ENCODE measurements at regions not wholly inside any gene's neighbourhood (a gene's known extent, or its start where the extent isn't known, plus 50 kb on each side); places are given as distances from the start of the nearest gene placed in this dataset.

DNA sequence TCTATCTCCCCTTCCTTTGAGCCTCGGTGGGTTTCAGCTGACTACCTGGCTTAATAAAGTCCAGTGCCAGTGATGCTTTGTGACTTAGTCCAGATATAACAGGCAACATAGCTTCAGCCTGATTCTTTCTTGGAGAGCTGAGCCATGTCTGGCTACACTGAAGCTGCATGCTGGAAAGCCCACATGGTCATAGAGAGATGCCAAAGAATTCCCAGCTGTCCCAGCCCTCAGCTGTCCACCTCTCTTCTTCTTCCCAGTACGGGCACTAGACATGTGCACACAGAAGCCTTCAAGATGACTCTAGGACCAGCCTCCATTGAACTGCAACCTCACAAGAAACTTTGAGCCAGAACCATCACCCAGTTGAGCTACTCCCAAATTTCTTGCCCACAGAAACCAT lies 154.1 kb upstream of the MYLIP start:
- Histone ChIP-seq H3K27ac (ENCODE audit: low read depth, low read length) (no peak overlapping the region), H3K36me3 (ENCODE audit: control insufficient read depth, insufficient read depth, low read length) (no peaks in the 10 kb centered on the region), H3K9ac (ENCODE audit: low read length) (no peak overlapping the region), H3K4me1 (ENCODE audit: control insufficient read depth, insufficient read depth, low read length) (no peaks in the 10 kb centered on the region), H3K27me3 (ENCODE audit: control insufficient read depth, insufficient read depth, low read length) (no peaks in the 10 kb centered on the region), H3K4me3 (ENCODE audit: low read depth, low read length) (no peak overlapping the region), H3K9me3 (ENCODE audit: control insufficient read depth, insufficient read depth, low read depth, low read length) (peaks cover 12% of the 10 kb centered on the region)

DNA sequence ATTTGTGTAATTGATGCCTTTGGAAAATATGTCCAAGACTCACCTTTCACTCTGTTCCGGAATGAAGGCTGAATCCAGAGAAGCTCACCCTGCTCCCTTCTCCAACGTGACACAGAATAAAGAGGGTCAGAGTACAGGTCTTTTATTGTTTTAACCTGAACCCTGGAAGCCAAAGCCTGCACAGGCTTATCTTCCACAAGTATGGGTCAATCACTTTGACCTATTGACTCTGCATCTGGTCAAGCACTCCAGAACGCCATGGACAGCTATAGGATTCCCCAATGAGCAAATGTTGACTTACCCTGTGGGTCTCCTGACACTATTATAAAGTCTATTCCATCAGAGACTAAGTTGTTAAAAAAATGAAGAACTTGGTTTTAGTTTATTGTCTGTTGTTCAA lies 158.4 kb upstream of the MYLIP start:
- no peaks in the 10 kb centered on the region for H3K27me3 ChIP-seq (ENCODE audit: control insufficient read depth, insufficient read depth, low read length)
- peaks cover 12% of the 10 kb centered on the region for H3K9me3 ChIP-seq (ENCODE audit: control insufficient read depth, insufficient read depth, low read depth, low read length)
- H3K9ac ChIP-seq (ENCODE audit: low read length): no peak overlapping the region
- H3K4me1 ChIP-seq (ENCODE audit: control insufficient read depth, insufficient read depth, low read length): no peaks in the 10 kb centered on the region
- H3K36me3 ChIP-seq (ENCODE audit: control insufficient read depth, insufficient read depth, low read length): no peaks in the 10 kb centered on the region
- H3K27ac ChIP-seq (ENCODE audit: low read depth, low read length): no peak overlapping the region
- no peak overlapping the region for H3K4me3 ChIP-seq (ENCODE audit: low read depth, low read length)

DNA sequence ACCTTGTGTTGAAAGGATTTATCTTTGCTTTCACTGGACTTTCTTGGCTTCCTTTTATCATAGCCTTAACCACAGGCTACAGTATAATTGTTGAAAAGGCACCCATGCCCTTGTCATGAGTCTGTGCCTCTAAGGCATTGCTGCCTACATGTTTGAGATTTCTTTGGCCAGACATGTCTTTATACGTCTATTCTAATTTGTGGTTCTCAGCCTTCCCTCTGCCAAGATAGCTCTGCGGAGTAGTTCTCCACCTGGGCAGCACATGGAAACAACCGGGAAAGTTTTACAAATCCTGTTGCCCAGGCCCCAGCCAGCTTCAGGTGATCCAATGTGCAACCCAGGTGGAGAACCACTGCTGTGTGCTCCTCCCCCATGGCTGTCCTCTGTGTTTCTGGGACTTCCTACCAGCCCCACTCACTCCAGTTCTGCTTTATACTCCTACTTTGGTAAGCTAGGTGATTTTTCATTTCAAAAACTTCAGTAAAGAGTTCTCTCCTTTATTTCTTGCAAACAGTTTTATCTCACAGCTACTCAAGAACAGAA lies 159.6 kb upstream of the MYLIP start:
- Histone ChIP-seq H3K36me3 (ENCODE audit: control insufficient read depth, insufficient read depth, low read length) (no peaks in the 10 kb centered on the region), H3K4me1 (ENCODE audit: control insufficient read depth, insufficient read depth, low read length) (no peaks in the 10 kb centered on the region), H3K9ac (ENCODE audit: low read length) (no peak overlapping the region), H3K27me3 (ENCODE audit: control insufficient read depth, insufficient read depth, low read length) (no peaks in the 10 kb centered on the region), H3K4me3 (ENCODE audit: low read depth, low read length) (no peak overlapping the region), H3K27ac (ENCODE audit: low read depth, low read length) (no peak overlapping the region), H3K9me3 (ENCODE audit: control insufficient read depth, insufficient read depth, low read depth, low read length) (peaks cover 12% of the 10 kb centered on the region)

DNA sequence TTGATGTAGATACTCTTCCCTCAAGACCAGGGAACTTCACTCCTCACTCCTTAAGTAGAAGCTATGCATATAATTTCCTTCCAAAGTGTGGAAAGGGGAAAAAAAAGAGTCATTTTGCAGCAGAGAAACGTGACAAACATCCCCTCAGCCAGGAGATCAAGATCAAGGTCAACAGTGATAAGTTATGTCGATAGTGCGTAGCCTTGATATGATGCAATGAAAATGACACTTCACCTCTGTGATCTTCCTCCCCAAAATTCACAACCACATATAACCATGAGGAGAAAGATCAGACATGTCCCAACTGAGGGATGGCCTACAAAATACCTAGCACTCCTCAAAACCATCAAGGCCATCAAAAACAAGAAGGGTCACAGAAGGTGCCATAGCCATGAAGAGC lies 160.4 kb upstream of the MYLIP start:
- Histone ChIP-seq H3K9ac (ENCODE audit: low read length) (no peak overlapping the region), H3K9me3 (ENCODE audit: control insufficient read depth, insufficient read depth, low read depth, low read length) (peaks cover 8% of the 10 kb centered on the region), H3K27me3 (ENCODE audit: control insufficient read depth, insufficient read depth, low read length) (no peaks in the 10 kb centered on the region), H3K27ac (ENCODE audit: low read depth, low read length) (no peak overlapping the region), H3K36me3 (ENCODE audit: control insufficient read depth, insufficient read depth, low read length) (no peaks in the 10 kb centered on the region), H3K4me3 (ENCODE audit: low read depth, low read length) (no peak overlapping the region), H3K4me1 (ENCODE audit: control insufficient read depth, insufficient read depth, low read length) (no peaks in the 10 kb centered on the region)

DNA sequence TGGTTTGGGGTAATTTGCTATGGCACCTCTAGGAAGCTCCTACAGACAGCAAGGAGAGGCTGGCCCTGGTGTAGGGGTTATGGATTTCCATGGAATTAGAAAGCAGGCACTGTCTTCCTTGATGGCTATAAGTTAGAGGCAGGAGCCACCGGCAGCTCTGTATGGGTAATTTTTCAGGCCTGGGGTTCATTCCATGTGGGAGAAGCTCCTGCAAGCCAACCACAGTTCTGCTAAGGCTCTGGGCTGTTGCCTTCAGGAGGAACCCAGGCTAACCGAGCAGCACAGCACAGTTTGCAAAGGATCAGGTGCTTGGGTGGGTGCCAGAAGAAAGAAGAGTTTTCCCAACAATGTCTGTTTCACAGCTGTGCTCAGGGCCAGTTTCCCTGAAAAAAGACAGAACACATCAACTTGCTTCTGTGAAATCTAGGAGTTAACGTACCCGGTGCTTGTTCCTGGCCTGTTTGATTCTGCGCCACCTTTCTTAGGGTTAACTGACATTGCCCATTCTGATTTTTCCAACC lies 162.8 kb upstream of the MYLIP start:
- Histone ChIP-seq H3K4me3 (ENCODE audit: low read depth, low read length) (no peak overlapping the region), H3K9me3 (ENCODE audit: control insufficient read depth, insufficient read depth, low read depth, low read length) (peaks cover 3% of the 10 kb centered on the region), H3K36me3 (ENCODE audit: control insufficient read depth, insufficient read depth, low read length) (no peaks in the 10 kb centered on the region), H3K4me1 (ENCODE audit: control insufficient read depth, insufficient read depth, low read length) (peaks cover 14% of the 10 kb centered on the region; the same call in 1 of the 2 replicates), H3K27ac (ENCODE audit: low read depth, low read length) (no peak overlapping the region), H3K27me3 (ENCODE audit: control insufficient read depth, insufficient read depth, low read length) (no peaks in the 10 kb centered on the region), H3K9ac (ENCODE audit: low read length) (no peak overlapping the region)

DNA sequence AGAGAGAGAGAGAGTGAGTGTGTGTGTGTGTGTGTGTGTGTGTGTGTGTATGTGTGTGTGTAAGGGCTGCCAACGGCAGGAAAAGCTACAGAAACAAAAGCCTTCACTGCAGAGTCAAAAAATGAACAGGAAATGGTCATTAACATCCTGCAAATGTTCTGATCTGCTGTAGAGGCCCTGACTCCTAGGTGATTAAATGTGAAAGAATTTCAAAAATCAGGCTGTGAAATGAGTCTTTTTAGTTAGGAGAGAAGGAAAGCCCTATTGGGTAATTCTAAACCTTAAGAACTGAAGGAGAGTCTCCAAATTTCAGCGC lies 166.5 kb upstream of the MYLIP start:
- H3K4me1 ChIP-seq (ENCODE audit: control insufficient read depth, insufficient read depth, low read length): peaks cover 15% of the 10 kb centered on the region; the same call in 1 of the 2 replicates
- H3K9me3 ChIP-seq (ENCODE audit: control insufficient read depth, insufficient read depth, low read depth, low read length): peaks cover 15% of the 10 kb centered on the region
- H3K27ac ChIP-seq (ENCODE audit: low read depth, low read length): no peak overlapping the region
- H3K27me3 ChIP-seq (ENCODE audit: control insufficient read depth, insufficient read depth, low read length): no peaks in the 10 kb centered on the region
- H3K9ac ChIP-seq (ENCODE audit: low read length): no peak overlapping the region
- H3K36me3 ChIP-seq (ENCODE audit: control insufficient read depth, insufficient read depth, low read length): no peaks in the 10 kb centered on the region
- no peak overlapping the region for H3K4me3 ChIP-seq (ENCODE audit: low read depth, low read length)

DNA sequence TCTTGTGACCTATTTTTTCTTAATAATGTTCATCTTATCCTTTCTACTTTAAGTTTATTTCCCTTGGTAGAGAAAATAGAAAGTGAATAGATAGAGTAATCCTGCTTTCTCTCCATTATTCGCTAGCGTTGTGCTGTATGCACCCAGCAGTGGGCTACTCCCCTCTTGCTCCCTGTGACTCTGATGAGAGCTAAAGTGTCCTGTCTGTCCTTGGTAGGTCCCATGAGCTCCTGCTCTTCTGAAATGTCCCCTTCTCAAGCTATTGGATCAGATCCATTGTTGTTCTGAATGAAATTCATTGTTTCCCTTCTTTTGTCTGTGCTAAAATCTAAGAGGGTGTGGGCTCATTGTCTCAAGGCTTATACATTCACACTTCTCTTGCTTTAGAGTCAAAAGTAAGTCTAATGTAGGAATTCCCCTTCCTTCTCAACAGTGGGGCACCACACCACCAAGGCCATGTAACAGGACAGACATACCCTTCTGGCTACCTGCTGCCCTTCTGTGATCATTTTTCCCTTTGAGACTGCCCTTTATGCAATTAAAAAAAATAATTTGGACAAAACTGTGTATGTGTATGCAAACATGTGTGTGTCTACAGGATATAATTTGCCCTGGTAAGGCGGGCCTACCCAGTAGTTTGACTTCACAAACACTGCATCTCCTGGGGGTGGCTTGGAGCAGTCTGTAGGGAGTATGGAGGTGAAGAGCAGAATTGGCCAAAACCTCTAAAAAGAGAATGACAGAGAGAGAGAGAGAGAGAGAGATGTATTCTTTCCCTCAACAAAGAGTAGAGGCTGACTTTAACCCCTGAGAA lies 167.0 kb upstream of the MYLIP start:
- Histone ChIP-seq H3K4me3 (ENCODE audit: low read depth, low read length) (no peak overlapping the region), H3K4me1 (ENCODE audit: control insufficient read depth, insufficient read depth, low read length) (peaks cover 15% of the 10 kb centered on the region; the same call in 1 of the 2 replicates), H3K27me3 (ENCODE audit: control insufficient read depth, insufficient read depth, low read length) (no peaks in the 10 kb centered on the region), H3K9me3 (ENCODE audit: control insufficient read depth, insufficient read depth, low read depth, low read length) (peaks cover 15% of the 10 kb centered on the region), H3K36me3 (ENCODE audit: control insufficient read depth, insufficient read depth, low read length) (no peaks in the 10 kb centered on the region), H3K9ac (ENCODE audit: low read length) (no peak overlapping the region), H3K27ac (ENCODE audit: low read depth, low read length) (no peak overlapping the region)

DNA sequence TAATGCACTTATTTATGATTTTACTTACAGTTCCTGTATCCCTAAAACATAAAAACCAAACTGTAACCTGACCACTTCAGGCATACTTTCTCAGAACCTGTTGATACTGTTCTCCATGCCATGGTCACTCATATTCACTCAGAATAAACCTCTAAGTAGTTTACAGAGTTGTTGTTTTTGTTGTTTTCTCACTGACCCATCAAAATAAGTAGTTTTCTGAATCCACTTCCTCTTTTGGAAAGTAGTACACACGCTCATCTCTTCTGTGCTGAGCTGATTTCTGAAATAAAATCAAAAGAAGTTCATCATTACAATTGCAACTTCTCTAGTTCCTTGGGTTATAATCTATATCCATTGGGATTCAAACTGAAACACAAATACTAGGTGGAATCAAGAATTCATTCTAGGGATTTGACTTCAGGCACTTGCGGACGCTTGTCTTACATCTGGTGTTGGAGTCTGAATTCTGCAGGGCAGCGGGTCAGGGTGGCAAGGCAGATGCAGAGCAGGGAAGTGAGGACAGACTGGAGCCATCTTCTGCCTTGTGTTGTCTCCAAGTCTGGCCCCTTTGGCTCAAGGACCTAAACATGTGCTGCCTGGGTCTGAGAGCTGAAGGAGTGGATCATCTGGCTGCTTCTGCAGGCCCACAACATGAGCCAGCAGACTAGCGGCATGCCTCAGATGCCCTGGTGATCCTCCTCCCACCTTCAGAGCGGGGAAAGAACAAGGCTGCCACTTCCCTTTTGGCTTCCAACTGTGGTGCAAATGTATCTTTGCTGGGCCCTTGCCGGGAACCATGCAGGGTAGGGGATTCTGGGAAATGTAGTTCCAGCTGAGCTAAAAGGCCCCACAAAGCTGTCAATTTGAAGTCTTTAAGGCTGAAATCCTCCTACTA lies 167.9 kb upstream of the MYLIP start:
- Histone ChIP-seq H3K27ac (ENCODE audit: low read depth, low read length) (no peak overlapping the region), H3K9ac (ENCODE audit: low read length) (no peak overlapping the region)

DNA sequence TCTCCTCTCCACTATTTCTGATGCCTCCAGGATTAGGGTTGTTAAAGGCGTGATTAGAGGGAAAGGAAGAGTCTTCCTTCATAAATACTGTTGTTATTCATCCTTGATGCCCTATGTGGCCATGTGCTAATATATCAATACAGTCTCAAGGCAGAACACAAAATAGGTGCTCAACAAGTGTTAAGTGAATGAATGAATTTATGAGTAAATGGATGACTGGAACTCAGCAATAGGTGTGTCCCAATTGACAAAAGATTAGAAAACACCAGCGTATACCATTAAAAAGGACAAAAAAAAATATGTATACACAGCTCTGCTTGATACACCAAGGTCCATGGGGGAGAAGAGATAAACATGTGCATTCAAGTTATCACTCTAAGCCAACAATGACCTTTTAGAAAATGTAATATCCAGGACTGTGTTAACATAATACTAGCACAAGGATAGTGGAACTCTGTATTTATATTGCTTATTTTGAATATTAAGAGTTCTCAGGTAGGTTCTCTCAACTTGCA lies 171.2 kb upstream of the MYLIP start:
- Histone ChIP-seq H3K4me3 (ENCODE audit: low read depth, low read length) (no peak overlapping the region), H3K27ac (ENCODE audit: low read depth, low read length) (no peak overlapping the region), H3K9me3 (ENCODE audit: control insufficient read depth, insufficient read depth, low read depth, low read length) (peaks cover 15% of the 10 kb centered on the region), H3K36me3 (ENCODE audit: control insufficient read depth, insufficient read depth, low read length) (no peaks in the 10 kb centered on the region), H3K27me3 (ENCODE audit: control insufficient read depth, insufficient read depth, low read length) (no peaks in the 10 kb centered on the region), H3K4me1 (ENCODE audit: control insufficient read depth, insufficient read depth, low read length) (peaks cover 28% of the 10 kb centered on the region), H3K9ac (ENCODE audit: low read length) (no peak overlapping the region)

More for the DNA sequence above, 167.9 kb upstream of the MYLIP start:
- Histone ChIP-seq H3K4me1 (ENCODE audit: control insufficient read depth, insufficient read depth, low read length) (peaks cover 15% of the 10 kb centered on the region; the same call in 1 of the 2 replicates), H3K9me3 (ENCODE audit: control insufficient read depth, insufficient read depth, low read depth, low read length) (peaks cover 15% of the 10 kb centered on the region), H3K4me3 (ENCODE audit: low read depth, low read length) (no peak overlapping the region), H3K36me3 (ENCODE audit: control insufficient read depth, insufficient read depth, low read length) (no peaks in the 10 kb centered on the region), H3K27me3 (ENCODE audit: control insufficient read depth, insufficient read depth, low read length) (no peaks in the 10 kb centered on the region)

DNA sequence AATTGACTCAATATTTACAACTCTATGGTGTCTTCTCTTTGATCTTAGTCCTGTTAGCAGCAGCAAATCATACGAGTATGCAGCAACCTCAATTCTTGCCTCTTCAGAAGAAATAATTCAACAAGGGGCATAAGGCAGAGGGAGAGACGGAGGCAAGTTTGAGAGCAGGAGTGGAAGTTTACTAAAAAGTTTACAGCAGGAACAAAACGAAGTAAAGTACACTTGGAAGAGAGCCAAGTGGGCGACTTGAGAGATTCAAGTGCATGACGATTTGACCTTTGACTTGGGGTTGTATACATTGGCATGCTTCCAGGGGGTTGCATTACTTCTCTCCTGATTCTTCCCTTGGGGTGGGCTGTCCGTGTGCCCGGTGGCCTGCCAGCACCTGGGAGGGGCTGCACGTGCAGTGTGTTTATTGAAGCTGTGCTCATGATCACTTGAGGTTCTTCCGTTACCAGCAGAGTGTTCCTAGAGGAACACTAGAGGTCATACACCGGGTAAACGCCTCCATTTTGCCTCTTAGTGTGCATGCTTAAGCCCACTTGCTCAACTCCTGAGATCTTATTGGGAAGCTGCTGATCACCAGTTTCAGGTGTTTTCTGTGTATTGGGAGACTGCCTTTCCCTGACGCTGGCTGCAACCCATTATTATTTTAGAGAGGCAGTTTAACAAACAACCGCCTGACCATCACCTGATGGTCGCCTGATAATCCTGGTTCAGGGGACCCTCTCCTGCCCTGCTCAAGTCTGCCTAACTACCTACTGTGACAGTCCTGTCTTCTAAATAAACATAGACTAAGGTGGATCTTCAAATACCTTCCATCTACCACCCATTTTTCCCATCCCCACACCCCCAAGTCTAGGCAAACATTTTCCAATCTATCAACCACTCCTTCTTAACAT lies 172.4 kb upstream of the MYLIP start:
- Histone ChIP-seq H3K27ac (ENCODE audit: low read depth, low read length) (no peak overlapping the region), H3K27me3 (ENCODE audit: control insufficient read depth, insufficient read depth, low read length) (no peaks in the 10 kb centered on the region), H3K4me3 (ENCODE audit: low read depth, low read length) (no peak overlapping the region), H3K9me3 (ENCODE audit: control insufficient read depth, insufficient read depth, low read depth, low read length) (peaks cover 15% of the 10 kb centered on the region), H3K36me3 (ENCODE audit: control insufficient read depth, insufficient read depth, low read length) (no peaks in the 10 kb centered on the region), H3K4me1 (ENCODE audit: control insufficient read depth, insufficient read depth, low read length) (peaks cover 20% of the 10 kb centered on the region), H3K9ac (ENCODE audit: low read length) (no peak overlapping the region)
